GM12865 (cell line): ENCODE measurements at regions not wholly inside any gene's neighbourhood (a gene's known extent, or its start where the extent isn't known, plus 50 kb on each side); places are given as distances from the start of the nearest gene placed in this dataset.
"Not testable (repeated sequence)": the region's sequence is repeated elsewhere in the genome, so short reads cannot be mapped to it uniquely, and the experiment has no call there.

ENCODE experiments used
- DNase-seq: peaks from one replicate; pipeline ENCODE4 v3.0.0; 2010; ENCODE audit warnings: low read depth
- H3K4me3 ChIP-seq: 2 replicates; pipeline ENCODE4 v1.5.1; 2011; ENCODE audit warnings: mild to moderate bottlenecking, low read depth, low read length, control low read depth
- TF ChIP-seq, protein P1 (sequence below): IDR thresholded peaks from 2 replicates; pipeline ENCODE4 v1.5.1; 2011; ENCODE audit warnings: low read length, control low read depth, low read depth, inconsistent platforms; ENCODE audit not compliant: insufficient read depth; ENCODE audit errors: missing control alignments

DNA sequence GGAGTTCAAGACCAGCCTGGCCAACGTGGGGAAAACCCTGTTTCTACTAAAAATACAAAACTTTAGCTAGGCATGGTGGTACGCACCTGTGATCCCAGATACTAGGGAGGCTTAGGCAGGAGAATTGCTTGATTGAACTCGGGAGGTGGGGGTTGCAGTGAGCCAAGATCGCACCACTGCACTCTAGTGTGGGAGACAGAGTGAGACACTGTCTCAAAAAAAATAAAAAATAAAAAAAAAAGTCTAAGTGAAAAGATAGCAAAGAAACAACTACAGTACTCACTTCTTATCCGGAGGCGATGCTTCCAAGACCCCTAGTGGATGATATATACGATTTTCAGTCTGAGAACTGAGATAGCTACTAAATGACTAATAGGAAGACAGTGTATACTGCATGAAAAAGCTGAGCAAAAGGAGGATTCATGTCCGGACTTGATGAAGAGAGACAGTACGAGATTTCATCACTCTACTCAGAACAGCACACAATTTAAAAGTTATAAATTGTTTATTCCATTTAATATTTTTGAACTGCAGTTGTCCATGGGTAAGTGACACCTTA lies 138.7 kb upstream of the GOLGA6L6 start:
- DNase-seq, H3K4me3 ChIP-seq: not testable (repeated sequence)

GRCh38 chr15:20672470-20672869 lies 130.9 kb upstream of the GOLGA6L6 start:
- no peak overlapping the region for H3K4me3 ChIP-seq
- DNase-seq = no peak
- TF ChIP-seq, protein P1, sequence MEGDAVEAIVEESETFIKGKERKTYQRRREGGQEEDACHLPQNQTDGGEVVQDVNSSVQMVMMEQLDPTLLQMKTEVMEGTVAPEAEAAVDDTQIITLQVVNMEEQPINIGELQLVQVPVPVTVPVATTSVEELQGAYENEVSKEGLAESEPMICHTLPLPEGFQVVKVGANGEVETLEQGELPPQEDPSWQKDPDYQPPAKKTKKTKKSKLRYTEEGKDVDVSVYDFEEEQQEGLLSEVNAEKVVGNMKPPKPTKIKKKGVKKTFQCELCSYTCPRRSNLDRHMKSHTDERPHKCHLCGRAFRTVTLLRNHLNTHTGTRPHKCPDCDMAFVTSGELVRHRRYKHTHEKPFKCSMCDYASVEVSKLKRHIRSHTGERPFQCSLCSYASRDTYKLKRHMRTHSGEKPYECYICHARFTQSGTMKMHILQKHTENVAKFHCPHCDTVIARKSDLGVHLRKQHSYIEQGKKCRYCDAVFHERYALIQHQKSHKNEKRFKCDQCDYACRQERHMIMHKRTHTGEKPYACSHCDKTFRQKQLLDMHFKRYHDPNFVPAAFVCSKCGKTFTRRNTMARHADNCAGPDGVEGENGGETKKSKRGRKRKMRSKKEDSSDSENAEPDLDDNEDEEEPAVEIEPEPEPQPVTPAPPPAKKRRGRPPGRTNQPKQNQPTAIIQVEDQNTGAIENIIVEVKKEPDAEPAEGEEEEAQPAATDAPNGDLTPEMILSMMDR = no peak

DNA sequence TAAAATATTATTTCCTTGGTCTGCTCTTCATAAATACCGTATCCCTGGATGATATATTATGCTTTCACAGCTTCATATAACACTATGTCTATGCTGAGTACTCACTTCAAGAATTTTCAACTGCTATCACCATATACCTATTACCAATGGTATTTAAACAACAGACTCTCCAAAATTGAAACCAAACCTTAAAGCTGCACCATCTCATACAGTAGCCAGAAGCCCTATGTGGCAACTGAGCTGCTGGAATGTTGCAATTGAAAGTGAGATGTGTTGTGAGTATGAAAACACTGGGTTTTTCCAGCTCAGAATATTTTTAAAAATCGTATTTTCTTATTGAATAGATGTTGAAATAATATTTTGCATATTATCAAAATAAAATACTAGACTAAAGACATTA lies 130.1 kb upstream of the GOLGA6L6 start:
- no peak for DNase-seq
- H3K4me3 ChIP-seq = no peak overlapping the region
- TF ChIP-seq, protein P1 = no peak

DNA sequence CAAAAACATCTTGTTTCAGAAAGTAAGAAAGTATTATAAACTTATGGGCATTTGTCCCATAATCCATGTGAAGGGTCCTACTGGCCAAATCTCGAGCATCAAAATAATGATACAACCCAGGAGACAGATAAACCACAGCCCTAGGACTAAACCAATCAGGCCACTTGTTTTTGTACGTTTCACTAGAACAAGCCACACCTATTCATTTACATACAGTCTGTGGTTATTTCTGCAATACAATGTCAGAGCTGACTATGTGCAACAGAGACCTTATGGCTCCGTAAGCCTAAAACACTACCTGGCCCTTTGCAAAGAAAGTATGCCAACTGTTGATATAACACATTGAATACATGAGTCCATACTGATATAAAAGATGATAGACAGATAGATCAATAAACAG lies 124.8 kb upstream of the GOLGA6L6 start:
- H3K4me3 ChIP-seq, DNase-seq: not testable (repeated sequence)

DNA sequence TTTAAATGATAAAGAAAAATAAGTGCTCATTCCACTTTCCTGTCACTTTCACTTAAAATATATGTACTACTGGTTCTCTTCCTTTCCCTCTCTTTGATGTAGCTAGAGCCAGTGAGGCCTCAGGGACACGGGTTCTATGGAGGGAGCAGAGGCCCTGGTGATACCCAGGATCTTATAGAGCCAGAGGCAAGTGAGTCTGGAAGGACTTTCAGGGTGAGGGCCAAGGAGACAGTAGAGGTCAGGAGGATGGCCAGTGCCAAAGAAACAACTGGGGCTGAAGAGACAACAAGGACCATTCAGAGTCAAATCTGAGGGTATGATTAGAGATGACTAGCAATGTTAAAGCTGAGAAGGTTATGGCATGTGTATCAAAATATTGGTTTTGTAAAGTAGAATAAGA lies 124.1 kb upstream of the GOLGA6L6 start:
- no peak overlapping the region for H3K4me3 ChIP-seq
- TF ChIP-seq, protein P1 = no peak
- no peak for DNase-seq

DNA sequence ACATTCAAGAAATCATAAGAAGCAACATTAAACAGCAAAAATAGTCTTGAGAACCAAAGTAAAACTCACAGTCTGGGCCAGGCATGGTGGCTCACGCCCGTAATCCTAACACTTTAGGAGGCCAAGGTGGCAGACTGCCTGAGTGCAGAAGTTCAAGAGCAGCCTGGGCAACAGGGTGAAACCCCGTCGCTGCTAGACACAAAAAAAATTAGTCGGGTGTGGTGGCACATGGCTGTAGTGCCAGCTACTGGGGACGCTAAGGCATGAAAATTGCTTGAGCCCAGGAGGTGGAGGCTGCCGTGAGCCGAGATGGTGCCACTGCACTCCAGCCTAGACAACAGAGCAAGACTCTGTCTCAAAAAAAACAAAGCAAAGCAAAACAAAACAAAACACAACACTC lies 117.7 kb upstream of the GOLGA6L6 start:
- H3K4me3 ChIP-seq = no peak overlapping the region
- TF ChIP-seq, protein P1 = no peak
- no peak for DNase-seq

DNA sequence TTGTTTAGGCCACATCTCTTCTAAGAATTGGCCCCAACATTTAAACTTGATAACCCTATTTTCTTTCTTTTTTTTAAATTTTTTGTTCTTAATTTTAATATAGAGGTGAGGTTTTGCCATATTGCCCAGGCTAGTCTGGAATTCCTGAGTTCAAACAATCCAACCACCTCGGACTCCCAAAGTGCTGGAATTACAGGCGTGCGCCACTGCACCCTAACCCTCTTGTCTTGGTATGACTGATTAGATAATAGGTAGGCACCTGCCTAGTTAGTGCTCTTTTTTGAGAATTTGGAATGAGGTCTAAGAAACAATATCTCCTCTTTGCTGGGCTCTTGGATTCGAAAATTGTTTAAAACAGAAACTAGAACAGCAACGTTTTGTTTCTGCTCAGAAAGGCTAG lies 116.4 kb upstream of the GOLGA6L6 start:
- DNase-seq = no peak
- no peak overlapping the region for H3K4me3 ChIP-seq
- TF ChIP-seq, protein P1 = no peak

DNA sequence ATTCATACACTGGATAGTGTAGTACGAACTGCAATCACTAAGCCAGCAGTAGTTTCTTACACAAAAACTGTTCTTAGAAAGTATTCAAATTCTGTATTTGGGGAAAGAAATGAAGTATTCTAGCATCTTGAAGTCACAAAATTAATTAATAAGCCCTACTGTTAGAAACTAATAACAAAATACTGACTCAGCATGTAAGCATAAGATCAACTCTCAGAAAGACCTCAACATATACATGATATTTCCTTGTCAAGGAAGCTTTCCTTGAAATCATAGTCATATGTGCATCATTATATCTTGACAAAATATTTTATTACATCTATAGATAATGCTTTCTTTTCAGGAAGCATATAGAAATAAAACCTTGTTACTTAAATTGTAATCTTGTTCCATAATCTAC lies 115.5 kb upstream of the GOLGA6L6 start:
- no peak for DNase-seq
- no peak overlapping the region for H3K4me3 ChIP-seq

More for the DNA sequence above, 115.5 kb upstream of the GOLGA6L6 start:
- TF ChIP-seq, protein P1 = no peak
